SK-N-MC (cell line): ENCODE measurements at regions not wholly inside any gene's neighbourhood (a gene's known extent, or its start where the extent isn't known, plus 50 kb on each side); places are given as distances from the start of the nearest gene placed in this dataset.

Experiments
- EZH2 ChIP-seq: fragments of 200-600 bp; sonication (generic); IDR thresholded peaks from one replicate; pipeline ENCODE4 v1.6.1; 2017; ENCODE audit warnings: antibody characterized with exemption
- FOXP2 ChIP-seq: optimal IDR thresholded peaks from 2 replicates; pipeline ENCODE3; 2011; ENCODE audit warnings: mild to moderate bottlenecking, moderate library complexity; ENCODE audit not compliant: insufficient read depth; ENCODE audit errors: extremely low read length, control extremely low read depth
- POLR2AphosphoS5 ChIP-seq: IDR thresholded peaks from 2 replicates; pipeline ENCODE4 v1.6.1; 2012; ENCODE audit warnings: mild to moderate bottlenecking, low read depth, low read length, borderline replicate concordance

- no peak for TF ChIP-seq POLR2AphosphoS5
- no peak for TF ChIP-seq EZH2
- no peak for TF ChIP-seq FOXP2
These were observed 384.0 kb upstream of the IRX4 start for GRCh38 chr5:2266641-2267240.
